Bronchial epithelial cell (primary cell): ENCODE measurements at regions not wholly inside any gene's neighbourhood (a gene's known extent, or its start where the extent isn't known, plus 50 kb on each side); places are given as distances from the start of the nearest gene placed in this dataset.
"Not testable (repeated sequence)": the region's sequence is repeated elsewhere in the genome, so short reads cannot be mapped to it uniquely, and the experiment has no call there.

Experiments used
- DNase-seq: peaks from one replicate; pipeline ENCODE4 v3.0.0-alpha.2; 2010; ENCODE audit warnings: low read depth
- FAIRE-seq: peaks from 2 replicates; lab custom pipeline; 2011; peaks lifted over from hg19 to GRCh38; lab: Jason Lieb, UNC
- H3K27me3 ChIP-seq: 2 replicates; pipeline ENCODE4 v1.5.1; 2011; ENCODE audit warnings: low read length; ENCODE audit not compliant: control insufficient read depth, insufficient read depth
- H3K36me3 ChIP-seq: 2 replicates; pipeline ENCODE4 v1.5.1; 2011; ENCODE audit warnings: low read length; ENCODE audit not compliant: control insufficient read depth, insufficient read depth
- H3K4me3 ChIP-seq: 2 replicates; pipeline ENCODE4 v1.5.1; 2011; ENCODE audit warnings: mild to moderate bottlenecking, low read depth, low read length, control low read depth
- CTCF ChIP-seq: IDR thresholded peaks from 2 replicates; pipeline ENCODE4 v1.5.1; 2011; ENCODE audit warnings: mild to moderate bottlenecking, moderate library complexity, low read length, control low read depth, inconsistent platforms; ENCODE audit not compliant: insufficient read depth, severe bottlenecking

- no peak for TF ChIP-seq CTCF
- FAIRE-seq: no peak
- no peaks in the 10 kb centered on the region for H3K27me3 ChIP-seq
Measured at GRCh38 chr5:34416501-34417008, 239.6 kb upstream of the RAI14 start.

GRCh38 chr5:34420191-34420590, 235.9 kb upstream of the RAI14 start:
- not testable (repeated sequence) for H3K4me3 ChIP-seq, H3K27me3 ChIP-seq, DNase-seq, H3K36me3 ChIP-seq, FAIRE-seq

More at GRCh38 chr5:34416501-34417008, 239.6 kb upstream of the RAI14 start:
- DNase-seq: no peak
- Histone ChIP-seq H3K4me3 (no peak overlapping the region), H3K36me3 (no peaks in the 10 kb centered on the region)

GRCh38 chr5:34436761-34437501, 219.2 kb upstream of the RAI14 start:
- no peaks in the 10 kb centered on the region for H3K36me3 ChIP-seq
- TF ChIP-seq CTCF: no peak
- no peak for FAIRE-seq
- no peak for DNase-seq
- no peaks in the 10 kb centered on the region for H3K27me3 ChIP-seq
- no peak overlapping the region for H3K4me3 ChIP-seq

- Histone ChIP-seq H3K27me3 (no peaks in the 10 kb centered on the region), H3K36me3 (no peaks in the 10 kb centered on the region), H3K4me3 (no peak overlapping the region)
- no peak for TF ChIP-seq CTCF
- FAIRE-seq (no peak), DNase-seq (no peak)
Measured at GRCh38 chr5:34439601-34440000, 216.5 kb upstream of the RAI14 start.

- H3K4me3 ChIP-seq, DNase-seq, H3K36me3 ChIP-seq, FAIRE-seq, H3K27me3 ChIP-seq: not testable (repeated sequence)
Measured at GRCh38 chr5:34441767-34442166, 214.4 kb upstream of the RAI14 start.

- no peak for TF ChIP-seq CTCF
- FAIRE-seq: no peak
- Histone ChIP-seq H3K27me3 (no peaks in the 10 kb centered on the region), H3K4me3 (no peak overlapping the region), H3K36me3 (no peaks in the 10 kb centered on the region)
- no peak for DNase-seq
Measured at GRCh38 chr5:34447424-34447823, 208.7 kb upstream of the RAI14 start.

- no peak for TF ChIP-seq CTCF
- no peak for FAIRE-seq
- Histone ChIP-seq H3K27me3 (no peaks in the 10 kb centered on the region), H3K4me3 (no peak overlapping the region), H3K36me3 (no peaks in the 10 kb centered on the region)
- no peak for DNase-seq
Measured at GRCh38 chr5:34449639-34450038, 206.5 kb upstream of the RAI14 start.
